HG02938 (cell line): ENCODE measurements at regions not wholly inside any gene's neighbourhood (a gene's known extent, or its start where the extent isn't known, plus 50 kb on each side); places are given as distances from the start of the nearest gene placed in this dataset.
"Not testable (repeated sequence)": the region's sequence is repeated elsewhere in the genome, so short reads cannot be mapped to it uniquely, and the experiment has no call there.

Source experiments
- ATAC-seq: cut with Tn5 transposase; IDR thresholded peaks from one replicate; pipeline ENCODE4 v1.9.1; 2021; ENCODE audit warnings: mild to moderate bottlenecking, moderate library complexity; ENCODE audit not compliant: unreplicated experiment

GRCh38 chr5:124103671-124104070 lies 591.7 kb downstream of the CSNK1G3 start:
- ATAC-seq, result no peak

GRCh38 chr5:124103056-124103455 lies 591.1 kb downstream of the CSNK1G3 start:
- not testable (repeated sequence) for ATAC-seq

DNA sequence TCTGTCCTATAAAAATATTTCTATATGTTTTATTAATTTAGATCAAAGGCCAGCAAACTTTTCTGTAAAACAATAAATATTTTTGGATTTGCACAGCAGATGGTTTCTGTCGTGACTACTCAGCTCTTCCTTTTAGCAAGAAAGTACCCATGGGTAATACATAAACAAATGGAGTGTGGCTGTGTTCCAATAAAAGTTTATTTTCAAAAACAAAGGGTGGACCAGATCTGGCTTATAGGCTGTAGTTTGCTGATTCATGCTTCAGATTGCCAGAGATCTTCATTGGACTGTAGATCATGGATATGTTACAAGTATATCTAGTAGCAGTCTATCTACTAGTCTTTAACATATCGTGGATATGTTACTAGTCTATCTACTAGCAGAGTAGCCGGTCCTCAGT lies 590.5 kb downstream of the CSNK1G3 start:
- no peak for ATAC-seq

- ATAC-seq, result no peak
Measured at GRCh38 chr5:124093658-124094057, 581.7 kb downstream of the CSNK1G3 start.

GRCh38 chr5:124090115-124090514 lies 578.1 kb downstream of the CSNK1G3 start:
- ATAC-seq, result no peak

GRCh38 chr5:124089578-124089977 lies 577.6 kb downstream of the CSNK1G3 start:
- ATAC-seq, result no peak

DNA sequence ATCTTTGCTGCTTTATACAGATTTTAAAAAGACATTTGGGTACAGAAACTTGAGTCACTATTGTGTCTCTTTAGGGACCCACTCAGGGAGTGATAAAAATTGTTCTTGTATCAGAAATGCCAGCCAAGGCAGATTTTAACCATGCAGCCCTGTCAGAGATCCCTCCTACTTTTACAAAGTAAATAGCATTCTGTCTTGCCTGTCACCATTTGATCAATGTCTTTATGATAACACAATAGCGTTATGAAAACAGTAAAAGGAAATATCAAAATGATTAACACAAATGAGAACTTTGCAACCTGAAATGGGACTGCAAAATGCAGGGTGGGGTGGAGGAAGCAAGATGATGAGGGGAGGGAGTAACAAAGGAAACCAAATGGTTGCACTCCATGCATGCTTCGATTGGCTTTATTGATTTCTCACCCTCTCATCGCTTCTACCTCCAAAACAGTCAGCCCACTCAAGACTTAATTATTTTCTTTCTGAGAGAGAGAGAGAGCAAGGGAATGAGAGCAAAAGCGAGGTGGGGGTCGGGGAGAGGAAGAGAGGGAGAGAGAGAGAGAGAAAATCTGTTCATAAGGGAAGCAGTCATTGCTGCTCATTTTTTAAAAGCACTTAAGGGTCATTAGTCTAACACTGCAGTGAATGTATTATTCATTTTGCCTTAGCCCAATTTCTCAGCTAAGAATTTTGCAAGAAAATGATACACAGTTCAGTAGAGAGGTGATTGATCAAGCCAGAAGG lies 576.5 kb downstream of the CSNK1G3 start:
- ATAC-seq, result no peak

GRCh38 chr5:124087752-124088151 lies 575.8 kb downstream of the CSNK1G3 start:
- ATAC-seq, result no peak

GRCh38 chr5:124080256-124080655 lies 568.3 kb downstream of the CSNK1G3 start:
- ATAC-seq, result no peak

GRCh38 chr5:124079062-124079461 lies 567.1 kb downstream of the CSNK1G3 start:
- ATAC-seq, result no peak

DNA sequence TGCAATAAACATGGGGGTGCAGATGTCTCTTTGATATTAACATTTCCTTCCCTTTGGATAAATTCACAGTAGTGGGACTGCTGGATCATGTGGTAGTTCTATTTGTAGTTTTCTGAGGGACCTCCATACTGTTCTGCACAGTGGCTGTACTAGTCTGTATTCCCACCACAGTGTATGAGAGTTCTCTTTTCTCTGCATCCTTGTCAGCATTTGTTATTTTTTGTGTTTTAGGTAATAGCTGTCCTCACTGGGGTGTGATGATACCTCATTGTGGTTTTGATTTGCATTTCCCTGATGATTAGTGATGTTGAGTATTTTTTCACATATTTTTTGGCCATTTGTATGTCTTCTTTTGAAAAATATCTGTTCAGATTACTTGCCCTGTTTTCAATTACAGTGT lies 562.5 kb downstream of the CSNK1G3 start:
- no peak for ATAC-seq

- no peak for ATAC-seq
Measured at GRCh38 chr5:124072570-124072969, 560.6 kb downstream of the CSNK1G3 start.

DNA sequence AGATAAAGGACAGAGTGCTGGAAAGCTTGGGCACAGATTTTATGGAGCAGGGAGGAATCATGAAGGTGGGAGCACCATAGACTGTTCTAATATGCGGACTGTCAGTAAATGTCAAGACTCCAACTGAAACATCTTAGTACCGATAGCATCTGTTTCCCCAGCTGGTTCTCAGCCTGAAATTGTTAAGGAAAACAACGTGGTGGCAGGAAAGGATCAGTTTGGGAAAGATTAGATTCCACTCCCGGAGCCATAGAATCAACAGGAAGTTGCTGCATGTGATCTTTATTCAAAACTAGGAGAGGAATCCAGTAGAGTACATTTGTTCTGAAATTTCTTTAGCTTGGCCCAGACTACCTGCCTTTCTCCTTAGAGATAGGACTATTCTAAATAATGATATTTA lies 559.1 kb downstream of the CSNK1G3 start:
- ATAC-seq, result no peak

DNA sequence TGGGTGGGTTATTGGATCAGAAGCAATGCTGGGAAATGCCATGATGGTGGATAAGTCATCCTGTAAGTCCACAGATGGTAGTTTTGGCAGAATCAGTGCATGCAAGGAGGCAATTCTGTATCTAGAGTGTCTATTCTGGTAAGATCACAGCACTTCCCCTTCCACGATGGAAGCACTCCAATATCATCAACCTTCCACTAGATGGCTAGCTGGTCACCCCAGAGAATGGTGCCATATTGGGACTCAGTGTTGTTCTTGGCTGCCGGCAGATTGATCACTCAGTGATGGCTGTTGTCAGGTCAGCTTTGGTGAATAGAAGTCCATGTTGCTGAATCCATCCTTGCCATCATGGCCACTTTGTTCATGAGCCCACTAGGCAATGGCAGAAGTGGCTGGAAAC lies 553.5 kb downstream of the CSNK1G3 start:
- no peak for ATAC-seq

DNA sequence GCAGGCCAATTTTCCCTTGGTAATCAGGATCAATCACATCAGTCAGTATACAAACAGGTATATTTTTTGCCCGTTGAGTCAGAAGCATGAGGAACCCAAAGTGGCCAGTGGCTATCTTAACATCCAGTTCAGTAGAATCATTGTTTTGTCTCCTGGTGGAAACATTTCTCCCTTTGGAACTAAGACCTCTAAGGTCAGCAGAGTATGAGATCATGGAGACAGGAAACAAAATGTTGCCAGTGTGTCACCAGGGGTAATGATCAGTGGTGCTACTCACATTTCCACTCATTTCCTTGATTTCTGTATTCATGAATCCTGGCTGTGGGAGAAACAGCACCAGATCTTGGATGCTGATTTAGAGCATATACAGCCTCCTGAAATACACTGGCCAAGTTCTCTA lies 553.0 kb downstream of the CSNK1G3 start:
- ATAC-seq, result no peak

GRCh38 chr5:124061663-124062062 lies 549.7 kb downstream of the CSNK1G3 start:
- ATAC-seq, result no peak

DNA sequence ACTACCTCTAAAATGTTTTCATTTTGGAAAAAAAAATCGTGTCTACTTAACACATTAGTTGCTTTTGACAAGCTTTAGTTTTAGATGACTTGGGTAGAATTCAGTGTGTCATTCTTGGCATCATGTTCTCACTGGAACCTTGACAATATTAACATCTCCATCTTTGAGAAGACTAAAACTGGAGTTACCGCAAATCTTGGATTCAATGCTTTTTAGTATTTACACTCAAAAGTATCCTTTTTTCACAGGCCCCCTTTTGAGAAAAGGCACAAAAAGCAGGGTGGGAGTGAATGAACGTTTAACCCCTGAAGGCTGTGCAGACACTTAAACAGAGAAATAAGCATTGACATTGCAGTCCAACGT lies 549.1 kb downstream of the CSNK1G3 start:
- no peak for ATAC-seq

DNA sequence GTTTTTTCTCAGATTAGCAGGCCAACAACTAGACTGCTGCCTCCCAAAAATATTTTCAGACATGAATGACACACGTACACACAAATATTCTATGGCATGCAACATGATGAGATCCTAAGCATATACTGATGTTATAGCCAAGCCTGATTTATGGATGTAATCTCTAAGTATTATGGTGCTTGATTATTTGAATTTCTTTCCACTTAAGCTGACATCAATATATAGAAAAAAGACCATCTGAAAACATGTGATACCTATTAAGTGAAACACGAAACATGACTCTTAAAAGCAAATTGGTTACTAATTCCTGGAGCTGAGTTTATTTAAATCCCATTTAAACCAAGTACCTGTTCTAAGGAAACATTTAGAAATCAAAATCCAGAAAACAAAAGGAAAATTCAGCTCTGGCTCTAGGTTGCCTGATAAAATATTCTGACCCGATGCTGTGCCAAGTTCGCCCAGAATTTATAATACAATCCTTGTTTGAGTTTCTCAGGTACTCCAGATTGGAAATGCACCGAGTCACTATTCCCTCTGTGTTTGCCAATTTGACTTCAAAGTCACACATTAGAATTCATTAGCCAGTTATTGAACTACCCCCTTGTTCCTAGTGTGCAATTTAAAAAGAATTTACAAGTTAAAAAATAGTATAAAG lies 548.6 kb downstream of the CSNK1G3 start:
- no peak for ATAC-seq

GRCh38 chr5:124060011-124060410 lies 548.0 kb downstream of the CSNK1G3 start:
- no peak for ATAC-seq

DNA sequence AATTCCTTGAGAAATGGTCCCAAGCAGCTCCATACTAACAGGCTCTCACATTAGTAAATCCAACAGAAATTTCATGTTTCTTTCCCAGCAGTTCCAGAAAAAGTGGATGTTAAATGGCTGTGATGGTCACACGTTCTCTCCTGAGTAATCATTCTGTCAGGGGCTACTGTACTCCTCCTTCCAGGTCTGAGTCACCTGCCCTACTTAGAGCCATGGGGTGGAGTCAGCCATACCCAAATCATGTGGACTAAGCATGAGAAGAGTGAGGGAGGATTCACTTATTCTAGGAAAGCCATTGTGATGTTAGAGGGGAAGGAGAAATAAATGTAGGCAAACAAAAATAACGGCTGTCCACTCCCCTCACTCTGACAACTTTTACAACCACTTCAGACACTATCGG lies 547.2 kb downstream of the CSNK1G3 start:
- no peak for ATAC-seq

DNA sequence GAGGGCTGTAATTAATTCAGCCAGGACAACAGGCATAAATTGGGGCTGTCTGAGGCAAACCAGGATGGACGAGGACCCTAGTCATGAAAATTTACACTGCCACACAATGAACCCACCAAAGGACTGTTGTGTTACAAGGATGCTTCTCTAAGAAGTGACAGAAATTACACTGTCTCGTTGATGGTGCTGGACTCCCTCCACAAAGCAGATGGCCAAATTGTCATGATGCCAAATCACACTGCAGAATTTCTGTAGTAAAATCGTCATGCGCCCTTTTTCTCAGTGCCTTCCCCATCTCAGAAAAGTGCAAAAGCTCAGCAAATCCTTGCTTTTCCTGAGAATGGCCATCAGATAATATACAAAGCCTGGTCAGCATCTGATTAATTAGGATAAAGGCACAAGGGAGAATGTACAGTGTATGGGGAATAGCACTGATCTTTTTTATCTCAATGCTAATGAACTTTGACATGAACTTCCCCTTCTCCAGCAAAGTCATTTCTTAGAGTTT lies 545.8 kb downstream of the CSNK1G3 start:
- no peak for ATAC-seq

- peak; percentile 34 for ATAC-seq
Measured at GRCh38 chr5:124056991-124057723, 545.2 kb downstream of the CSNK1G3 start.
